HK-2 (cell line): ENCODE measurements at regions not wholly inside any gene's neighbourhood (a gene's known extent, or its start where the extent isn't known, plus 50 kb on each side); places are given as distances from the start of the nearest gene placed in this dataset.

Experiments
- DNase-seq: peaks from one replicate; pipeline ENCODE4 v3.0.0-alpha.2; 2018; ENCODE audit not compliant: unreplicated experiment

- no peak for DNase-seq
These were observed 268.1 kb downstream of the DKK2 start for GRCh38 chr4:106767991-106768390.

DNA sequence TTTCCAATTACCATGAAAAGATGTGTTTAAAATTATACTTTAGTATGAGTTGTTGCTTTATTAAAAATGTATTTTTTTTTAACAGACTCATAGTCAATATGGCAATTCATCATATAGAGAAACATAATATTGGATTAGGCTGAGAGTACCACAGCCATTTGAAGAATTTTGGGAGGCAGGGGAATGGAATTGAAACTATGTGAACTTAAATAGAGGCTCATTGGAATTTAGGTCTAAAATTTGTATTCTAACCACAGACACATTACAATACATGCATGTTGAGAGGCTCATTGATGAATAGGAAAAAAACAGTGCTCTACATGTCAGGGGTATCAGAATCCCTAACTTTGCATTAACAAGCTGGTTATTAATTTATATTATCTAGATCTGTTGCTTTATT is 269.6 kb downstream of the DKK2 start:
- DNase-seq: no peak

DNA sequence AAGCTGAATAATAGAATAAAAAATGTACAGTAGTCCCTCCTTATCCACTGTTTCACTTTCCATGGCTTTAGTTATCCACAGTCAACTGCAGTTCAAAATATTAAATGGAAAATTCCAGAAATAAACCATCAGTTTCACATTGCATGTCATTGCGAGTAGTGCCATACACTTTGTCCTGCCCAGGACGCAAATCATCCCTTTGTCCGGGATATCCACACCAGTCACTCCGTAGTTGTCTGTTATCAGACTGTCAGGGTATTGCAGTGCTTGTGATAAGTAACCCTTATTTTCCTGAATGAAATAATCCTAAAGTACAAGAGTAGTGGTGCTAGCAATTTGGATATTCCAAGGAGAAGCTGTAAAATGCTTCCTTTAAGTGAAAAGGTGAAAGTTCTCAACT is 271.3 kb downstream of the DKK2 start:
- DNase-seq: no peak

- DNase-seq: no peak
These were observed 273.3 kb downstream of the DKK2 start for GRCh38 chr4:106762666-106763443.

DNA sequence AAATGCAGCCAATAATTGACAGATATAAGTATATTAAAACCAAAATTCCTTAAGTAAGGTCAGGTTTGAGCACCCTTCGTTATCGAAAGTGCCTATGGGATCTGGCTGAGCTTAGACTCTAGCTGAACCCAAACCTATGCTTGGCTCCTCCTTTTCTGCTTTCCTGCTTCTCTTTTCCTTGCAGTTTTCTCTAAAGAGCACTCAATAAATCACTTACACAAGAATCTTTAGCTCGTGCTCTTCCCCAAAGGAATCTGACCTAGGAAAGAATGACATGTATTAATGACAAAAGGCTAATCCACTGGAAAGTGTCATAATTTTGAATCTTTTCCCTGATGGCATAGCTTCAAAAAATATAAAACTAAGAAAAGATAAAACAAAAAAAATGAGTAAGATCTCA is 282.7 kb downstream of the DKK2 start:
- DNase-seq: no peak

- DNase-seq: no peak
These were observed 289.7 kb downstream of the DKK2 start for GRCh38 chr4:106746451-106746850.

- DNase-seq: no peak
These were observed 298.0 kb downstream of the DKK2 start for GRCh38 chr4:106738121-106738520.

DNA sequence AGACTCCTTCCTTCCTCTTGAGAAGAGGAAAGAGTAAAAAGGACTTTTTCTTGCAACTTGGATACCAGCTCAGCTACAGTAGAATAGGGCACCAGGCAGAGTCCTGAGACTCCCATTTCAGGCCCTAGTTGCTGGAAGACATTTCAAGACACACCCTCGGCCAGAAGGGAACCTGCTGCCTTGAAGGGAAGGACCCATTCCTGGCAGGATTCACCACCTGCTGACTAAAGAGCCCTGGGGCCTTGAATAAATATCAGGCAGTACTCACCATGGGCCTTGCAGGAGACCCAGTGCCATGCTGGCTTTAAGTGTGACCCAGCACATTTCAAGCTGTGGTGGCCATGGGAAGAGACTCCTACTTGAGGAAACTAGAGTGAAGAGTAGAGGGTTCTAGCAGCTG is 317.6 kb downstream of the DKK2 start:
- DNase-seq: no peak

DNA sequence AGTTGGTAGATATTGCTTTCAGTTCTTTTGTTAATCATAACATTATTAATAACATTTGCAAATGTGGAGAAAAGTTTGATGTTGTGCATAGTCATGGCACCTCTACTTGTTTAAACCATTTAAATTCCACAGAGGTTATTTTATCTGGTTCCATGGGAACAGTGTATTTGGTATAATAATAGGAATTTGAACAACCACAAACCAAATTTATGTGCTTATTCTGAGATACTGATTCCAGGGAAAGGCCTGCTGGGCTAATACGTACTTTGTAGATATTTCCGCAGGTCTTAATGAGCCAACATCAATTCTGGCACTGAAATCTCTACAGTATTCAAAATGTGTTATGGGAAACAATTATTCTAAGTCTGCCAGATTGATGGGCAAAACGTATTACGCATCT is 319.0 kb downstream of the DKK2 start:
- no peak for DNase-seq

GRCh38 chr4:106715825-106716224 is 320.3 kb downstream of the DKK2 start:
- no peak for DNase-seq

- no peak for DNase-seq
These were observed 327.7 kb downstream of the DKK2 start for GRCh38 chr4:106708464-106708816.

GRCh38 chr4:106707776-106708463 is 328.2 kb downstream of the DKK2 start:
- DNase-seq: no peak

- DNase-seq: no peak
These were observed 331.8 kb downstream of the DKK2 start for GRCh38 chr4:106704253-106704870.

DNA sequence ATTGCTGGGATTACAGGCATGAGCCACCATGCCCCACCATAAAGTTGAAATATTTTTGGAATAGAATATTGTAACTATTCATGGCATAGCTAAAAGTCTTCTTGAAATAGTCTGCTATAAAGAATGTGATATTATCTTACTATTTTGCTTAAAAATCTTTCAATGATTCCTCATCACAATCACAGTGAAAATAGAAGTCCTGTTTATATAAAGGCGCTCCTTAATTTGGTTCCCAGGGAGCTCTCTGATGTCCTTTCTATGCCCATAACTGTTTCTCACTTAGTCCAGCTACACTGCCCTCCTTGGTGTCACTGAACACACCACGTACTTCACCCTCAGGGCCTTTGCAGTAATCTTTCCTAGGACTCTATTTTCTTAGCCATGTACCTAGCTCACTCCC is 331.7 kb upstream of the GIMD1 start:
- no peak for DNase-seq

- DNase-seq: no peak
These were observed 330.1 kb upstream of the GIMD1 start for GRCh38 chr4:106698621-106699195.

DNA sequence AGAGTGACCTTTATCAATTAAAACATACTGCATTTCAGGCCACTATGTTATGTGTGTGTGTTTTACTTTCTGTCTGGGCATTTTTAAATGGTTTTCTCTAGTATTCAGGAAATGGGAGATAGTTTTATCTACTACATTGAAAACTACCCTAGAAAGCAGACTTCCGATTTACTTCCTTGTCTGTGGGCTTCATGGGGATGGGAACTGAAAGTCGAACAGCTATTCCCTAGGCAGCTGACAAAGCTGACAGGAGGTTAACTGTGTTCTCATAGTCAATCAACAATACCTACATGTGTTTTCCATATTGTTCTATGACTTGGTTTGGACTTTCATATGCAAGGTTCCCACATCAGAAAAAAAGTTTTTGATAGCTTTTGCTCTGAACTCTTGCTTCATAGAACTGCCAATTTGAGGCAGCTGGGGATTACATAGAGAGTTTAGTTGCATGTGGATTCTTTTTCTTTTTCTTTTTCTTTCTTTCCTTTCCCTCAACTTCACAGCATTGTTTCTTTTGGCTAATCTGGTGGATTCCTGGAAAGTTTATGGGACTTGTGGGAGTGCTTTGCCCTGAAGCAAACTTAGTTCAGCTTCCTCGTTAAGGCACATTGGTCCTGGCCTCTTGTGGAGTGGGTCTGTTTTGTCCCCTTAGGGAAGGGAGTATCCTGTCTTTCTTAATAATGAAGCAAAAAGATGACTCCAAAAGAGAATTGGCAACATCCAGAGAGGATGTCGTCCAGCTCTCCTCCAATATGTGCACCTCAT is 327.1 kb upstream of the GIMD1 start:
- no peak for DNase-seq

DNA sequence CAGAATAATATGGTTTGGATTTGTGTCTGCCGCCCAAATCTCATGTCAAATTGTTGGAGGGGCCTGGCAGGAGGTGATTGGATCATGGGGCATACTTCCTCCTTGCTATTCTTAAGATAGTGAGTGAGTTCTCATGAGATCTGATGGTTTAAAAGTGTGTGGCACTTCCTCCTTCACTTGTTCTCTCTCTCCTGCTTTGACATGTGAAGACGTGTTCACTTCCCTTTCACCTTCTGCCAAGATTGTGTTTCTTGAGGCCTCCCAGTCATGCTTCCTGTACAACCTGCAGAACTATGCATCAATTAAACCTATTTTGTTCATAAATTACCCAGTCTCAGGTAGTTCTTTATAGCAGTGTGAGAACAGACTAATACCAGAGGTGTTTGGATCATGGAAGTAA is 325.7 kb upstream of the GIMD1 start:
- no peak for DNase-seq

- no peak for DNase-seq
These were observed 323.2 kb upstream of the GIMD1 start for GRCh38 chr4:106691749-106692148.

GRCh38 chr4:106690487-106690886 is 321.9 kb upstream of the GIMD1 start:
- no peak for DNase-seq

DNA sequence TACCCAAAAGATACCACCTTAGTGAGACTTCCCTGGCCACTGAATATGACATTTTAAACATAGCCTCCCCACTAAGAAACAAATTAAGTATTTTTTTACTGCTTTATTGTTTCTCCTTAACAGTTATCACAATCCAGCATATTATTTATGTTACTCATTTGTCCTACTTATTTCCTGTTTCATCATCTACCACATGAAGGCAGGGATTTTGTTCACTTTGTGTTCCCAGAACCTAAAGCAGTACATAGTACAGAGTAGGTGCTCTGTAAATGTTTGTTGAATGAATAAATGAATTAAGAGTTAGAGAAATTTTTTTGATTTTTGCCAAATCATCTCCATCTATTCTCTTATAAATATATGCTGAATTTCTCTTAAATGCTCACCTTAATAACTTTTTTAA is 318.4 kb upstream of the GIMD1 start:
- DNase-seq: no peak

DNA sequence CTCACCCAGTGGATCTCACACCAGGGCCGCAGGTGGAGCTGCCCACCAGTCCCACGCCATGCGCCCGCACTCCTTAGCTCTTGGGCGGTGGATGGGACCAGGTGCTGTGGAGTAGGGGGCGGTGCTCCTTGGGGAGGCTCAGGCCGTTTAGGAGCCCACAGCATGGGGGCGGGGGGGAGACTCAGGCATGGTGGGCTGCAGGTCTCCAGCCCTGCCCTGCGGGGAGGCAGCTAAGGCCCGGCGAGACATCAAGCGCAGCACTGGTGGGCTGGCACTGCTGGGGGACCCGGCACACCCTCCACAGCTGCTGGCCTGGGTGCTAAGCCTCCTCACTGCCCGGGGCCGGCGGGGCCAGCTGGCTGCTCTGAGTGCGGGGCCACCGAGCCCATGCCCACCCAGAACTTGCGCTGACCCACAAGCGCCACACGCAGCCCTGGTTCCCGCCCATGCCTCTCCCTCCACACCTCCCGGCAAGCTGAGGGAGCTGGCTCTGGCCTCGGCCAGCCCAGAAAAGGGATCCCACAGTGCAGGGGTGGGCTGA is 312.9 kb upstream of the GIMD1 start:
- DNase-seq: no peak

DNA sequence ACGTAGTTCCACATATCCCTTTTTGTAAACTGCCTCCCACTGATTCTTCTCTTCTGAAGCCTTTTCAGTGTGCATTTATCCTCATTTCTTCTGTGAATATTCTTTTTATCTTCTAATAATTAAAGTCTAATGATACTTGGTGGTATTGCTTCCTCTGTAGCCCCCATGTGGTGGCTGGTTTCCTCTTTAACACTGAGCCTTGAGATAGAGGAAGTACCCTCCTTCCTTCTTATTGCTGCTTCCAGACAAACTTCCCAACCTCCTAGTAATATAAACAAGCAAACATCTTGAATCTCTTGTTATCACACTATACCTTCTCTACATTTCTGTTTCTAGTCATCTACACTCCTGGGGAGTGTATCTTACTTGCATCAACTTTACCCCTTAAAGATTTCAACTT is 310.5 kb upstream of the GIMD1 start:
- DNase-seq: no peak
